K562 (cell line): ENCODE measurements at regions not wholly inside any gene's neighbourhood (a gene's known extent, or its start where the extent isn't known, plus 50 kb on each side); places are given as distances from the start of the nearest gene placed in this dataset.

ENCODE experiments used
- CEBPB ChIP-seq: fragments of 450-650 bp; IDR thresholded peaks from 2 replicates; pipeline ENCODE4 v1.6.1; 2016; ENCODE audit warnings: missing genetic modification characterization, missing compliant biosample characterization
- CREB1 ChIP-seq, 2 experiments: sonication (generic) in 1 of 2; formaldehyde crosslinking in 1 of 2; IDR thresholded peaks; 2 replicates each; pipeline versions ENCODE4 v1.6.1 to v1.8.0; 2012 to 2022; ENCODE audit warnings: inconsistent platforms in 1 of 2, mild to moderate bottlenecking in 1 of 2, missing genetic modification reagents in 1 of 2, moderate library complexity in 1 of 2
- ETV5 ChIP-seq: sonication (generic); formaldehyde crosslinking; IDR thresholded peaks from 2 replicates; pipeline ENCODE4 v1.4.0; 2020; ENCODE audit warnings: low read depth, mild to moderate bottlenecking, missing genetic modification reagents
- HCFC1 ChIP-seq: IDR thresholded peaks from 2 replicates; pipeline ENCODE4 v1.6.1; 2012; ENCODE audit warnings: low read depth, low read length, improper control_type of control experiment
- JUND ChIP-seq, 2 experiments: IDR thresholded peaks; 2 replicates in 1 of 2; 3 replicates in 1 of 2; pipeline ENCODE4 v1.6.1; 2011; ENCODE audit warnings: borderline replicate concordance in 2 of 2, low read depth in 2 of 2, low read length in 2 of 2, improper control_type of control experiment in 1 of 2, missing biosample characterization in 1 of 2, missing genetic modification characterization in 1 of 2, missing genetic modification reagents in 1 of 2
- NRF1 ChIP-seq, 2 experiments: fragments of 450-650 bp; IDR thresholded peaks in 1 of 2; conservative IDR thresholded peaks in 1 of 2; 2 replicates each; pipeline ENCODE4 v1.6.1; 2014; ENCODE audit warnings: mild to moderate bottlenecking in 2 of 2
- ZNF75A ChIP-seq: fragments of 450-650 bp; formaldehyde crosslinking; IDR thresholded peaks from 2 replicates; pipeline ENCODE4 v1.4.0; 2020; ENCODE audit warnings: mild to moderate bottlenecking
- TF ChIP-seq, protein P1 (sequence below): fragments of 250-450 bp; sonication (Bioruptor Pico); IDR thresholded peaks from 2 replicates; pipeline ENCODE4 v1.4.0; 2020; ENCODE audit warnings: mild to moderate bottlenecking
- TF ChIP-seq, protein P2 (sequence below), 3 experiments: IDR thresholded peaks in 2 of 3; conservative IDR thresholded peaks in 1 of 3; 2 replicates each; pipeline ENCODE4 v1.5.1; 2011 to 2012; ENCODE audit warnings: low read length in 3 of 3, mild to moderate bottlenecking in 3 of 3, control low read depth in 2 of 3, improper control_type of control experiment in 1 of 3, inconsistent platforms in 1 of 3, low read depth in 1 of 3, mixed read lengths in 1 of 3, moderate library complexity in 1 of 3; ENCODE audit not compliant: insufficient read depth in 2 of 3
- TF ChIP-seq, protein P3 (sequence below): fragments of 450-650 bp; formaldehyde crosslinking; IDR thresholded peaks from 2 replicates; pipeline ENCODE4 v1.4.0; 2022; ENCODE audit warnings: mild to moderate bottlenecking, moderate library complexity

DNA sequence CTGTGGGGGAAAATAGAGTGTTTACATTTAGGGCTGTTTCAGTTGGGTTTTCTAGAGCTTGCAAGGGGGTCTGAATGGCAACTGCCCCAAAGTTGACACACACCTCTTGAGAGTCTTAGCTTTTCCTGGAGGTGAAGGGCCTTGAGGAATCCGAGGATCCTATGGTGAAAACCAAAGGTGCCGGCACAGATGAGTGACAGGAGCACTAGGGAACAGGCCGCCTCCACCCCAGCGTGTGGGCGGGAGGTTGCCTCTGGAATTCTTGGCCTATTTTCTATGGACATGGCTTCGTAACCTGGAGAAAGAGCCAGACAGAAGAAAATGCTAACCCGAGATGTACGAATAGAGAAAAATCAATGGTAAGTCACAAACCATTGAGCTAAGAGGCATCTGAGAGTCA lies 283.2 kb upstream of the FOXQ1 start:
- TF ChIP-seq, protein P1, sequence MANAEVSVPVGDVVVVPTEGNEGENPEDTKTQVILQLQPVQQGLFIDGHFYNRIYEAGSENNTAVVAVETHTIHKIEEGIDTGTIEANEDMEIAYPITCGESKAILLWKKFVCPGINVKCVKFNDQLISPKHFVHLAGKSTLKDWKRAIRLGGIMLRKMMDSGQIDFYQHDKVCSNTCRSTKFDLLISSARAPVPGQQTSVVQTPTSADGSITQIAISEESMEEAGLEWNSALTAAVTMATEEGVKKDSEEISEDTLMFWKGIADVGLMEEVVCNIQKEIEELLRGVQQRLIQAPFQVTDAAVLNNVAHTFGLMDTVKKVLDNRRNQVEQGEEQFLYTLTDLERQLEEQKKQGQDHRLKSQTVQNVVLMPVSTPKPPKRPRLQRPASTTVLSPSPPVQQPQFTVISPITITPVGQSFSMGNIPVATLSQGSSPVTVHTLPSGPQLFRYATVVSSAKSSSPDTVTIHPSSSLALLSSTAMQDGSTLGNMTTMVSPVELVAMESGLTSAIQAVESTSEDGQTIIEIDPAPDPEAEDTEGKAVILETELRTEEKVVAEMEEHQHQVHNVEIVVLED (CRISPR knock-in tag): no peak
- TF ChIP-seq ZNF75A (no peak), CEBPB (no peak), JUND (IDR thresholded peaks at IDR 0.05; ENCODE audit: borderline replicate concordance, low read depth, low read length) (no peak), JUND (tag; IDR thresholded peaks at IDR 0.05; ENCODE audit: borderline replicate concordance, low read depth, low read length) (no peak), HCFC1 (no peak), CREB1 (IDR thresholded peaks at IDR 0.05) (no peak), CREB1 (CRISPR knock-in tag; IDR thresholded peaks at IDR 0.05) (no peak), NRF1 (conservative IDR thresholded peaks at IDR 0.05 in 1 of 2, IDR thresholded peaks at IDR 0.05 in 1 of 2) (no peak), ETV5 (CRISPR knock-in tag) (no peak)
- TF ChIP-seq, protein P2, sequence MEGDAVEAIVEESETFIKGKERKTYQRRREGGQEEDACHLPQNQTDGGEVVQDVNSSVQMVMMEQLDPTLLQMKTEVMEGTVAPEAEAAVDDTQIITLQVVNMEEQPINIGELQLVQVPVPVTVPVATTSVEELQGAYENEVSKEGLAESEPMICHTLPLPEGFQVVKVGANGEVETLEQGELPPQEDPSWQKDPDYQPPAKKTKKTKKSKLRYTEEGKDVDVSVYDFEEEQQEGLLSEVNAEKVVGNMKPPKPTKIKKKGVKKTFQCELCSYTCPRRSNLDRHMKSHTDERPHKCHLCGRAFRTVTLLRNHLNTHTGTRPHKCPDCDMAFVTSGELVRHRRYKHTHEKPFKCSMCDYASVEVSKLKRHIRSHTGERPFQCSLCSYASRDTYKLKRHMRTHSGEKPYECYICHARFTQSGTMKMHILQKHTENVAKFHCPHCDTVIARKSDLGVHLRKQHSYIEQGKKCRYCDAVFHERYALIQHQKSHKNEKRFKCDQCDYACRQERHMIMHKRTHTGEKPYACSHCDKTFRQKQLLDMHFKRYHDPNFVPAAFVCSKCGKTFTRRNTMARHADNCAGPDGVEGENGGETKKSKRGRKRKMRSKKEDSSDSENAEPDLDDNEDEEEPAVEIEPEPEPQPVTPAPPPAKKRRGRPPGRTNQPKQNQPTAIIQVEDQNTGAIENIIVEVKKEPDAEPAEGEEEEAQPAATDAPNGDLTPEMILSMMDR (IDR thresholded peaks at IDR 0.05 in 2 of 3, conservative IDR thresholded peaks at IDR 0.05 in 1 of 3; ENCODE audit: insufficient read depth in 2 of 3, low read depth in 1 of 3, low read length in 3 of 3): no peak
- TF ChIP-seq, protein P3, sequence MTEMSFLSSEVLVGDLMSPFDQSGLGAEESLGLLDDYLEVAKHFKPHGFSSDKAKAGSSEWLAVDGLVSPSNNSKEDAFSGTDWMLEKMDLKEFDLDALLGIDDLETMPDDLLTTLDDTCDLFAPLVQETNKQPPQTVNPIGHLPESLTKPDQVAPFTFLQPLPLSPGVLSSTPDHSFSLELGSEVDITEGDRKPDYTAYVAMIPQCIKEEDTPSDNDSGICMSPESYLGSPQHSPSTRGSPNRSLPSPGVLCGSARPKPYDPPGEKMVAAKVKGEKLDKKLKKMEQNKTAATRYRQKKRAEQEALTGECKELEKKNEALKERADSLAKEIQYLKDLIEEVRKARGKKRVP (CRISPR knock-in tag): no peak
